ENCODE measurements at regions not wholly inside any gene's neighbourhood (a gene's known extent, or its start where the extent isn't known, plus 50 kb on each side); places are given as distances from the start of the nearest gene placed in this dataset.

DNA sequence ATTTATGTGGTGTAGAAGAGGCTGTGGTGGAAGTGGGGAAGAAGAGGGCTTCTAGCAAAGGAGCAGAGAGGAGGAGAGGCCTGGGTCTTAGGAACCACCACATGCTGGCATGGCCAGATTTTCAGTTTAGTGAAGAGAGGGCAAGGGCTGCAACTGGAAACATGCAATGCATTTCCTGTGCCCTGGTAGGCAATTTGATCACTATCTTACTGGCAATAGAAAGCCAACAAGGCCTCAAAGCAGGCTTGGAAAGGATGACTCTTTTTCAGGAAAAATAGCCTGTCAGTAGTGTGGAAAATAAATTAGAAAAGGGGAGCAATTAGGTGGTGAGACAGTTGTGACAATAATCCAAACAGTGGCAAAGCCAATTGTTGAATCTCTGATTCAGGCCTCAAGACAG is 501.9 kb upstream of the ZFP42 start:
- no peak overlapping the region for H3K4me3 ChIP-seq (ENCODE audit: low read length in 3 of 3)
- no peak for TF ChIP-seq CTCF (IDR thresholded peaks at IDR 0.05; ENCODE audit: borderline replicate concordance, extremely low read depth, insufficient read depth)
- H3K4me1 ChIP-seq (ENCODE audit: control insufficient read depth in 2 of 3, insufficient read depth in 2 of 3, low read depth in 1 of 3, low read length in 3 of 3) = no peaks in the 10 kb centered on the region
- H3K9me3 ChIP-seq (ENCODE audit: control insufficient read depth in 2 of 3, insufficient read depth in 1 of 3, low read length in 3 of 3) = no peaks in the 10 kb centered on the region
- DNase-seq (no peak), FAIRE-seq (no peak)
- intact Hi-C loops (cut with DNase I) = no loop called here
- H3K27ac ChIP-seq (ENCODE audit: low read depth in 2 of 2, low read length in 2 of 2) = no peak overlapping the region
- no peaks in the 10 kb centered on the region for H3K36me3 ChIP-seq (ENCODE audit: control insufficient read depth in 2 of 3, insufficient read depth in 3 of 3, low read length in 3 of 3)
- no peak overlapping the region for H3K9ac ChIP-seq (ENCODE audit: low read length in 3 of 3)
- H3K27me3 ChIP-seq (ENCODE audit: control insufficient read depth, insufficient read depth, low read length) = no peaks in the 10 kb centered on the region

- Histone ChIP-seq H3K4me3 (ENCODE audit: low read length in 3 of 3) (no peak overlapping the region), H3K27me3 (ENCODE audit: control insufficient read depth, insufficient read depth, low read length) (no peaks in the 10 kb centered on the region), H3K9me3 (ENCODE audit: control insufficient read depth in 2 of 3, insufficient read depth in 1 of 3, low read length in 3 of 3) (no peaks in the 10 kb centered on the region), H3K36me3 (ENCODE audit: control insufficient read depth in 2 of 3, insufficient read depth in 3 of 3, low read length in 3 of 3) (no peaks in the 10 kb centered on the region), H3K4me1 (ENCODE audit: control insufficient read depth in 2 of 3, insufficient read depth in 2 of 3, low read depth in 1 of 3, low read length in 3 of 3) (no peaks in the 10 kb centered on the region), H3K27ac (ENCODE audit: low read depth in 2 of 2, low read length in 2 of 2) (no peak overlapping the region), H3K9ac (ENCODE audit: low read length in 3 of 3) (no peak overlapping the region)
- TF ChIP-seq CTCF (IDR thresholded peaks at IDR 0.05; ENCODE audit: borderline replicate concordance, extremely low read depth, insufficient read depth) = no peak
- intact Hi-C loops (cut with DNase I) = no loop called here
- DNase-seq = no peak
- no peak for FAIRE-seq
Measured at GRCh38 chr4:187499956-187500355, 495.6 kb upstream of the ZFP42 start.

DNA sequence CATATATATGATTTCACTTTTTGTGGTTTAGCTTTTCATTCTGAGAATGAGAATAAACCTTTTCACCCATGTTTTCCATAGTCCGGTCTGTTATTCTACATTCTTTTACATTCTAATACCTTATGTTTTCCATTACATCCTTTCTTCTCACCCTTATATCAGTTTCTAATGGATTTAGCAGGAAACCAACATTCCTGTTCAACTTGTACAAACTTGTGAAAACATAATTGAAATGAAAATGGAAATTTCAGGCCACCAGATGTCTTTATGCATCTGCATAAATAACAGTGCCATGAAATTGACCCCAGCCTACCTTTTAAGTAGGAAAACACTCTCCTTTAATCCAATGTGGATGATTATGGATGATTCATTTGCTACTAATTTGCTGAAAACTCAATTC is 494.8 kb upstream of the ZFP42 start:
- Histone ChIP-seq H3K36me3 (ENCODE audit: control insufficient read depth in 2 of 3, insufficient read depth in 3 of 3, low read length in 3 of 3) (no peaks in the 10 kb centered on the region), H3K4me1 (ENCODE audit: control insufficient read depth in 2 of 3, insufficient read depth in 2 of 3, low read depth in 1 of 3, low read length in 3 of 3) (no peaks in the 10 kb centered on the region), H3K27ac (ENCODE audit: low read depth in 2 of 2, low read length in 2 of 2) (no peak overlapping the region), H3K9ac (ENCODE audit: low read length in 3 of 3) (no peak overlapping the region), H3K9me3 (ENCODE audit: control insufficient read depth in 2 of 3, insufficient read depth in 1 of 3, low read length in 3 of 3) (no peaks in the 10 kb centered on the region), H3K4me3 (ENCODE audit: low read length in 3 of 3) (no peak overlapping the region), H3K27me3 (ENCODE audit: control insufficient read depth, insufficient read depth, low read length) (no peaks in the 10 kb centered on the region)
- intact Hi-C loops (cut with DNase I) = no loop called here
- DNase-seq (no peak), FAIRE-seq (no peak)
- no peak for TF ChIP-seq CTCF (IDR thresholded peaks at IDR 0.05; ENCODE audit: borderline replicate concordance, extremely low read depth, insufficient read depth)

- FAIRE-seq (no peak), DNase-seq (no peak)
- H3K27ac ChIP-seq (ENCODE audit: low read depth in 2 of 2, low read length in 2 of 2) = no peak overlapping the region
- no peaks in the 10 kb centered on the region for H3K27me3 ChIP-seq (ENCODE audit: control insufficient read depth, insufficient read depth, low read length)
- H3K36me3 ChIP-seq (ENCODE audit: control insufficient read depth in 2 of 3, insufficient read depth in 3 of 3, low read length in 3 of 3) = no peaks in the 10 kb centered on the region
- H3K4me1 ChIP-seq (ENCODE audit: control insufficient read depth in 2 of 3, insufficient read depth in 2 of 3, low read depth in 1 of 3, low read length in 3 of 3) = no peaks in the 10 kb centered on the region
- H3K9ac ChIP-seq (ENCODE audit: low read length in 3 of 3) = no peak overlapping the region
- intact Hi-C loops (cut with DNase I) = no loop called here
- no peaks in the 10 kb centered on the region for H3K9me3 ChIP-seq (ENCODE audit: control insufficient read depth in 2 of 3, insufficient read depth in 1 of 3, low read length in 3 of 3)
- TF ChIP-seq CTCF (IDR thresholded peaks at IDR 0.05; ENCODE audit: borderline replicate concordance, extremely low read depth, insufficient read depth) = no peak
- H3K4me3 ChIP-seq (ENCODE audit: low read length in 3 of 3) = no peak overlapping the region
Measured at GRCh38 chr4:187501731-187502130, 493.8 kb upstream of the ZFP42 start.

All from kidney (tissue), 13 donors.